ENCODE measurements at regions not wholly inside any gene's neighbourhood (a gene's known extent, or its start where the extent isn't known, plus 50 kb on each side); places are given as distances from the start of the nearest gene placed in this dataset.

DNA sequence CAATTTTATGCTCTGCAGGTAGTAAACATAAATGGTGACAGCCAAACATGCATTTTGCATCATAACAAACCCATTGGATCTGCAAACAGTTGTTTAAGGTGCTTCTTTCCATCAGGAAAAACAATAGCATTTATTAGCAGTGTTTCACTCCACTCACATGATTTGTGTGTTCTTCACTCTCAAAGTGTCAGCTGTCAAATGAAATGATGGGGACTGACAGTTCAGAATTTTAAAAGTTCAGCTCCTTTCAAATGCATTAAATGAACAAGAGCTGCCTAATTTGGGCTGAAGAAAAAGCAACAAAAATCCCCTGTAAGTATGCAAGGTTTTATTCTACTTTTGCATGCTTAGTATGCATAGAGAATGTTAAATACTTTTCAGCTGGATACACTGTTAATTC is 145.2 kb upstream of the CDIN1 start:
- no peaks in the 10 kb centered on the region for H4K20me1 ChIP-seq (ENCODE audit: insufficient read depth)
- no peaks in the 10 kb centered on the region for H3K79me2 ChIP-seq (replicated peaks; ENCODE audit: insufficient read depth, low read length)
- H3K9me3 ChIP-seq (ENCODE audit: low read length) = no peaks in the 10 kb centered on the region
- peak overlapping the region; percentile 6 for H2AFZ ChIP-seq (ENCODE audit: low read depth, low read length)
- H3K36me3 ChIP-seq (ENCODE audit: insufficient read depth, low read length) = no peaks in the 10 kb centered on the region
- TF ChIP-seq RAD21 (conservative IDR thresholded peaks at IDR 0.05) (no peak), TAF1 (IDR thresholded peaks at IDR 0.05; ENCODE audit: low read depth) (no peak), MXI1 (conservative IDR thresholded peaks at IDR 0.05; ENCODE audit: poor library complexity, severe bottlenecking) (no peak), EP300 (conservative IDR thresholded peaks at IDR 0.05; ENCODE audit: poor library complexity, severe bottlenecking) (peak; percentile 92), SMC3 (conservative IDR thresholded peaks at IDR 0.05; ENCODE audit: poor library complexity) (no peak), POLR2AphosphoS5 (IDR thresholded peaks at IDR 0.05) (peak; percentile 59), EZH2 (IDR thresholded peaks at IDR 0.05; ENCODE audit: borderline replicate concordance, insufficient read depth, low read length, poor library complexity, severe bottlenecking) (no peak)
- TF ChIP-seq, protein P1, sequence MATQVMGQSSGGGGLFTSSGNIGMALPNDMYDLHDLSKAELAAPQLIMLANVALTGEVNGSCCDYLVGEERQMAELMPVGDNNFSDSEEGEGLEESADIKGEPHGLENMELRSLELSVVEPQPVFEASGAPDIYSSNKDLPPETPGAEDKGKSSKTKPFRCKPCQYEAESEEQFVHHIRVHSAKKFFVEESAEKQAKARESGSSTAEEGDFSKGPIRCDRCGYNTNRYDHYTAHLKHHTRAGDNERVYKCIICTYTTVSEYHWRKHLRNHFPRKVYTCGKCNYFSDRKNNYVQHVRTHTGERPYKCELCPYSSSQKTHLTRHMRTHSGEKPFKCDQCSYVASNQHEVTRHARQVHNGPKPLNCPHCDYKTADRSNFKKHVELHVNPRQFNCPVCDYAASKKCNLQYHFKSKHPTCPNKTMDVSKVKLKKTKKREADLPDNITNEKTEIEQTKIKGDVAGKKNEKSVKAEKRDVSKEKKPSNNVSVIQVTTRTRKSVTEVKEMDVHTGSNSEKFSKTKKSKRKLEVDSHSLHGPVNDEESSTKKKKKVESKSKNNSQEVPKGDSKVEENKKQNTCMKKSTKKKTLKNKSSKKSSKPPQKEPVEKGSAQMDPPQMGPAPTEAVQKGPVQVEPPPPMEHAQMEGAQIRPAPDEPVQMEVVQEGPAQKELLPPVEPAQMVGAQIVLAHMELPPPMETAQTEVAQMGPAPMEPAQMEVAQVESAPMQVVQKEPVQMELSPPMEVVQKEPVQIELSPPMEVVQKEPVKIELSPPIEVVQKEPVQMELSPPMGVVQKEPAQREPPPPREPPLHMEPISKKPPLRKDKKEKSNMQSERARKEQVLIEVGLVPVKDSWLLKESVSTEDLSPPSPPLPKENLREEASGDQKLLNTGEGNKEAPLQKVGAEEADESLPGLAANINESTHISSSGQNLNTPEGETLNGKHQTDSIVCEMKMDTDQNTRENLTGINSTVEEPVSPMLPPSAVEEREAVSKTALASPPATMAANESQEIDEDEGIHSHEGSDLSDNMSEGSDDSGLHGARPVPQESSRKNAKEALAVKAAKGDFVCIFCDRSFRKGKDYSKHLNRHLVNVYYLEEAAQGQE (IDR thresholded peaks at IDR 0.05; ENCODE audit: borderline replicate concordance) = no peak
- TF ChIP-seq, protein P2, sequence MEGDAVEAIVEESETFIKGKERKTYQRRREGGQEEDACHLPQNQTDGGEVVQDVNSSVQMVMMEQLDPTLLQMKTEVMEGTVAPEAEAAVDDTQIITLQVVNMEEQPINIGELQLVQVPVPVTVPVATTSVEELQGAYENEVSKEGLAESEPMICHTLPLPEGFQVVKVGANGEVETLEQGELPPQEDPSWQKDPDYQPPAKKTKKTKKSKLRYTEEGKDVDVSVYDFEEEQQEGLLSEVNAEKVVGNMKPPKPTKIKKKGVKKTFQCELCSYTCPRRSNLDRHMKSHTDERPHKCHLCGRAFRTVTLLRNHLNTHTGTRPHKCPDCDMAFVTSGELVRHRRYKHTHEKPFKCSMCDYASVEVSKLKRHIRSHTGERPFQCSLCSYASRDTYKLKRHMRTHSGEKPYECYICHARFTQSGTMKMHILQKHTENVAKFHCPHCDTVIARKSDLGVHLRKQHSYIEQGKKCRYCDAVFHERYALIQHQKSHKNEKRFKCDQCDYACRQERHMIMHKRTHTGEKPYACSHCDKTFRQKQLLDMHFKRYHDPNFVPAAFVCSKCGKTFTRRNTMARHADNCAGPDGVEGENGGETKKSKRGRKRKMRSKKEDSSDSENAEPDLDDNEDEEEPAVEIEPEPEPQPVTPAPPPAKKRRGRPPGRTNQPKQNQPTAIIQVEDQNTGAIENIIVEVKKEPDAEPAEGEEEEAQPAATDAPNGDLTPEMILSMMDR (IDR thresholded peaks at IDR 0.05; ENCODE audit: poor library complexity, severe bottlenecking) = no peak
- H3K4me3 ChIP-seq (ENCODE audit: low read length) = peak overlapping the region; percentile 14
- H3K9me2 ChIP-seq (ENCODE audit: insufficient read depth, low read length) = no peaks in the 10 kb centered on the region
- no peak overlapping the region for H3K9ac ChIP-seq (ENCODE audit: low read length)
- no peaks in the 10 kb centered on the region for H3F3A ChIP-seq (ENCODE audit: insufficient read depth, low read length, poor library complexity, severe bottlenecking)
- no peak overlapping the region for H3K27ac ChIP-seq (ENCODE audit: low read length)
- peak overlapping the region; percentile 32 for H3K4me2 ChIP-seq (ENCODE audit: low read length)
- no peaks in the 10 kb centered on the region for H3K27me3 ChIP-seq (ENCODE audit: insufficient read depth, low read depth, low read length)

DNA sequence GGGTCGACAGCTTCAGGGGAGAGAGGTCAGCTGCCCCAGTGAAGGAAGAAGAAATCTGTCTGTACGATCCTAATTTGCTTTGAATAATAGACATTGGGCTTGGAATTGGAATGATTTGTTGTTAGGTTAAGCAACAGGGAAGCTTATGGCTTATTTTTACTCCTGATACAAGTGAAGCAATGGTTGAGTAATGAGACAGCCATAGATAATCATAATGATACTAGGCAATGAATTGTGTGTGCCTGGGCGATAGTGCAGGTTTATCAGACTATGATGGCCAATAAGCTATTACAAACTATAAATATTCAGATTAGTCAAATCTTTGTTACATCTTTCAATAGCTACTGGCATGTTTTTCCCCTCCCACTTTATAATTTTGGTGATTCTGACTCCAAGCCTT is 140.9 kb upstream of the CDIN1 start:
- no peak overlapping the region for H2AFZ ChIP-seq (ENCODE audit: low read depth, low read length)
- H3K27ac ChIP-seq (ENCODE audit: low read length) = no peak overlapping the region
- no peaks in the 10 kb centered on the region for H3K79me2 ChIP-seq (replicated peaks; ENCODE audit: insufficient read depth, low read length)
- H3K36me3 ChIP-seq (ENCODE audit: insufficient read depth, low read length) = no peaks in the 10 kb centered on the region
- H3K4me3 ChIP-seq (ENCODE audit: low read length) = no peak overlapping the region
- H3K9me2 ChIP-seq (ENCODE audit: insufficient read depth, low read length) = no peaks in the 10 kb centered on the region
- H3K9me3 ChIP-seq (ENCODE audit: low read length) = no peaks in the 10 kb centered on the region
- TF ChIP-seq EZH2 (IDR thresholded peaks at IDR 0.05; ENCODE audit: borderline replicate concordance, insufficient read depth, low read length, poor library complexity, severe bottlenecking) (no peak), MXI1 (conservative IDR thresholded peaks at IDR 0.05; ENCODE audit: poor library complexity, severe bottlenecking) (no peak), RAD21 (conservative IDR thresholded peaks at IDR 0.05) (no peak), POLR2AphosphoS5 (IDR thresholded peaks at IDR 0.05) (no peak), TAF1 (IDR thresholded peaks at IDR 0.05; ENCODE audit: low read depth) (no peak), SMC3 (conservative IDR thresholded peaks at IDR 0.05; ENCODE audit: poor library complexity) (no peak), EP300 (conservative IDR thresholded peaks at IDR 0.05; ENCODE audit: poor library complexity, severe bottlenecking) (no peak)
- TF ChIP-seq, protein P1 (IDR thresholded peaks at IDR 0.05; ENCODE audit: borderline replicate concordance) = no peak
- TF ChIP-seq, protein P2 (IDR thresholded peaks at IDR 0.05; ENCODE audit: poor library complexity, severe bottlenecking) = no peak
- H4K20me1 ChIP-seq (ENCODE audit: insufficient read depth) = no peaks in the 10 kb centered on the region
- H3F3A ChIP-seq (ENCODE audit: insufficient read depth, low read length, poor library complexity, severe bottlenecking) = no peaks in the 10 kb centered on the region
- no peak overlapping the region for H3K4me2 ChIP-seq (ENCODE audit: low read length)
- H3K9ac ChIP-seq (ENCODE audit: low read length) = no peak overlapping the region
- H3K27me3 ChIP-seq (ENCODE audit: insufficient read depth, low read depth, low read length) = no peaks in the 10 kb centered on the region

Measured in neural cell (in vitro differentiated cells).